Mesenchymal stem cell (in vitro differentiated cells and primary cell): ENCODE measurements at regions not wholly inside any gene's neighbourhood (a gene's known extent, or its start where the extent isn't known, plus 50 kb on each side); places are given as distances from the start of the nearest gene placed in this dataset.

Source experiments
- DNase-seq: peaks from one replicate; pipeline ENCODE4 v3.0.0-alpha.2; 2013
- H2AFZ ChIP-seq: one replicate; pipeline ENCODE4 v1.6.1; 2013; ENCODE audit warnings: low read depth, mild to moderate bottlenecking, control low read depth, inconsistent platforms, low read length, moderate library complexity
- H2AK5ac ChIP-seq: 2 replicates; pipeline ENCODE4 v1.6.1; 2013; ENCODE audit warnings: low read length, moderate library complexity, mild to moderate bottlenecking, inconsistent platforms; ENCODE audit not compliant: severe bottlenecking
- H2BK120ac ChIP-seq: one replicate; pipeline ENCODE4 v1.6.1; 2013; ENCODE audit warnings: low read depth, mild to moderate bottlenecking, inconsistent platforms, low read length, moderate library complexity
- H2BK12ac ChIP-seq, 2 experiments: one replicate each; pipeline ENCODE4 v1.6.1; 2013; ENCODE audit warnings: inconsistent platforms in 2 of 2, low read length in 2 of 2, mild to moderate bottlenecking in 2 of 2, moderate library complexity in 2 of 2, control low read depth in 1 of 2
- H2BK15ac ChIP-seq: one replicate; pipeline ENCODE4 v1.6.1; 2013; ENCODE audit warnings: mild to moderate bottlenecking, low read depth, inconsistent platforms; ENCODE audit not compliant: poor library complexity, severe bottlenecking
- H2BK5ac ChIP-seq: 2 replicates; pipeline ENCODE4 v1.6.1; 2013; ENCODE audit warnings: low read depth, mild to moderate bottlenecking, low read length, control low read depth, inconsistent platforms; ENCODE audit not compliant: poor library complexity, severe bottlenecking
- H3K14ac ChIP-seq, 2 experiments: one replicate each; pipeline ENCODE4 v1.6.1; 2013; ENCODE audit warnings: inconsistent platforms in 2 of 2, low read length in 2 of 2, control low read depth in 1 of 2, mild to moderate bottlenecking in 1 of 2, moderate library complexity in 1 of 2
- H3K18ac ChIP-seq, 2 experiments: one replicate each; pipeline ENCODE4 v1.6.1; 2013; ENCODE audit warnings: inconsistent platforms in 2 of 2, low read length in 2 of 2, control low read depth in 1 of 2, low read depth in 1 of 2, mild to moderate bottlenecking in 1 of 2
- H3K23ac ChIP-seq, 2 experiments: one replicate each; pipeline ENCODE4 v1.6.1; 2013; ENCODE audit warnings: inconsistent platforms in 2 of 2, low read length in 2 of 2, mild to moderate bottlenecking in 2 of 2, moderate library complexity in 2 of 2, control low read depth in 1 of 2
- H3K27ac ChIP-seq: 2 replicates; pipeline ENCODE4 v1.5.1; 2013; ENCODE audit warnings: mild to moderate bottlenecking, moderate library complexity, low read length, control low read depth, inconsistent platforms; ENCODE audit not compliant: poor library complexity, severe bottlenecking
- H3K27me3 ChIP-seq, 2 experiments: 2 replicates each; pipeline versions ENCODE4 v1.6.1 to v1.7.0; 2013; ENCODE audit warnings: low read length in 2 of 2, mild to moderate bottlenecking in 2 of 2, moderate library complexity in 2 of 2, control low read depth in 1 of 2, inconsistent platforms in 1 of 2; ENCODE audit not compliant: control insufficient read depth in 1 of 2, insufficient read depth in 1 of 2
- H3K36me3 ChIP-seq, 2 experiments: 2 replicates each; pipeline versions ENCODE4 v1.6.1 to v1.7.0; 2013; ENCODE audit warnings: low read length in 2 of 2, control low read depth in 1 of 2, inconsistent platforms in 1 of 2, low read depth in 1 of 2, mild to moderate bottlenecking in 1 of 2; ENCODE audit not compliant: insufficient read depth in 2 of 2, control insufficient read depth in 1 of 2
- H3K4ac ChIP-seq, 2 experiments: one replicate each; pipeline ENCODE4 v1.6.1; 2013; ENCODE audit warnings: inconsistent platforms in 2 of 2, low read length in 2 of 2, mild to moderate bottlenecking in 2 of 2, moderate library complexity in 2 of 2, control low read depth in 1 of 2, low read depth in 1 of 2
- H3K4me1 ChIP-seq: 2 replicates; pipeline ENCODE4 v1.6.1; 2013; ENCODE audit warnings: low read depth, low read length, control low read depth; ENCODE audit not compliant: control insufficient read depth, insufficient read depth
- H3K4me2 ChIP-seq: 2 replicates; pipeline ENCODE4 v1.6.1; 2013; ENCODE audit warnings: low read length, mild to moderate bottlenecking, inconsistent platforms; ENCODE audit not compliant: poor library complexity, severe bottlenecking
- H3K4me3 ChIP-seq, 2 experiments: 2 replicates each; pipeline versions ENCODE4 v1.5.1 to v1.7.0; 2013; ENCODE audit warnings: low read length in 2 of 2, mild to moderate bottlenecking in 2 of 2, control low read depth in 1 of 2, low read depth in 1 of 2; ENCODE audit not compliant: insufficient read depth in 1 of 2
- H3K79me1 ChIP-seq: replicated peaks from 2 replicates; pipeline ENCODE4 v1.6.1; 2013; ENCODE audit warnings: mild to moderate bottlenecking, control low read depth, low read length, inconsistent platforms; ENCODE audit not compliant: poor library complexity, severe bottlenecking
- H3K9ac ChIP-seq: 2 replicates; pipeline ENCODE4 v1.7.0; 2013; ENCODE audit warnings: mild to moderate bottlenecking, low read length, moderate library complexity
- H3K9me3 ChIP-seq: 2 replicates; pipeline ENCODE4 v1.7.0; 2013; ENCODE audit warnings: mild to moderate bottlenecking, low read length; ENCODE audit not compliant: control insufficient read depth
- H4K8ac ChIP-seq: one replicate; pipeline ENCODE4 v1.6.1; 2013; ENCODE audit warnings: inconsistent platforms, mild to moderate bottlenecking, low read length, moderate library complexity
- H4K91ac ChIP-seq: one replicate; pipeline ENCODE4 v1.6.1; 2013; ENCODE audit warnings: mild to moderate bottlenecking, low read length, inconsistent platforms
- WGBS: methylation state at CpG from one replicate; pipeline ENCODE4 v1.1.7; 2013; ENCODE audit warnings: mixed read lengths; 5-methylcytosine and 5-hydroxymethylcytosine counted together

GRCh38 chr2:53476834-53477233 is 290.8 kb upstream of the CHAC2 start:
- Histone ChIP-seq H3K18ac (no peak overlapping the region), H2BK5ac (no peak overlapping the region), H4K91ac (no peak overlapping the region), H2AFZ (no peak overlapping the region), H3K4me2 (no peak overlapping the region), H3K27ac (no peak overlapping the region), H3K4me1 (no peaks in the 10 kb centered on the region), H3K36me3 (no peaks in the 10 kb centered on the region), H2BK120ac (no peak overlapping the region), H4K8ac (no peak overlapping the region), H2AK5ac (no peak overlapping the region), H3K79me1 (no peaks in the 10 kb centered on the region), H3K14ac (no peak overlapping the region), H3K27me3 (no peaks in the 10 kb centered on the region), H2BK15ac (no peak overlapping the region), H3K4ac (no peak overlapping the region), H3K9ac (no peak overlapping the region), H2BK12ac (no peak overlapping the region), H3K4me3 (no peak overlapping the region), H3K23ac (no peak overlapping the region), H3K9me3 (no peaks in the 10 kb centered on the region)
- DNase-seq: no peak
- WGBS: 98% methylated on average over 6 of the region's 6 CpGs

GRCh38 chr2:53475766-53476165 is 291.8 kb upstream of the CHAC2 start:
- Histone ChIP-seq H4K8ac (no peak overlapping the region), H3K79me1 (no peaks in the 10 kb centered on the region)
- 61% methylated on average over 2 of the region's 2 CpGs for WGBS

GRCh38 chr2:53475321-53475720 is 292.3 kb upstream of the CHAC2 start:
- peak; percentile 29 for DNase-seq

More at GRCh38 chr2:53475766-53476165, 291.8 kb upstream of the CHAC2 start:
- Histone ChIP-seq H3K27ac (peak overlapping the region; percentile 61), H2AK5ac (no peak overlapping the region), H2BK15ac (no peak overlapping the region), H3K4ac (no peak overlapping the region), H3K27me3 (no peaks in the 10 kb centered on the region), H3K4me1 (no peaks in the 10 kb centered on the region), H3K18ac (no peak overlapping the region), H3K9me3 (no peaks in the 10 kb centered on the region), H3K4me3 (no peak overlapping the region), H3K4me2 (no peak overlapping the region), H3K9ac (no peak overlapping the region), H4K91ac (no peak overlapping the region), H2AFZ (no peak overlapping the region), H2BK12ac (no peak overlapping the region), H2BK5ac (no peak overlapping the region), H3K36me3 (no peaks in the 10 kb centered on the region), H3K14ac (no peak overlapping the region), H3K23ac (no peak overlapping the region), H2BK120ac (no peak overlapping the region)
- DNase-seq: no peak

GRCh38 chr2:53474914-53475313 is 292.7 kb upstream of the CHAC2 start:
- 43% methylated on average over 2 of the region's 2 CpGs for WGBS
- Histone ChIP-seq H3K79me1 (no peaks in the 10 kb centered on the region), H3K18ac (no peak overlapping the region), H2BK120ac (no peak overlapping the region), H3K9ac (no peak overlapping the region), H3K9me3 (no peaks in the 10 kb centered on the region), H2BK12ac (no peak overlapping the region), H4K8ac (no peak overlapping the region), H2BK15ac (no peak overlapping the region), H2AFZ (no peak overlapping the region), H3K4me3 (no peak overlapping the region), H3K23ac (no peak overlapping the region), H3K4me1 (no peaks in the 10 kb centered on the region), H4K91ac (no peak overlapping the region), H3K4me2 (no peak overlapping the region), H3K36me3 (no peaks in the 10 kb centered on the region), H3K27ac (peak overlapping the region; percentile 30), H3K4ac (no peak overlapping the region), H2BK5ac (no peak overlapping the region), H3K27me3 (no peaks in the 10 kb centered on the region), H2AK5ac (no peak overlapping the region), H3K14ac (no peak overlapping the region)
- no peak for DNase-seq

More at GRCh38 chr2:53475321-53475720, 292.3 kb upstream of the CHAC2 start:
- Histone ChIP-seq H3K4me3 (no peak overlapping the region), H3K4me2 (no peak overlapping the region), H3K79me1 (no peaks in the 10 kb centered on the region), H3K36me3 (no peaks in the 10 kb centered on the region), H3K23ac (no peak overlapping the region), H2BK120ac (no peak overlapping the region), H3K18ac (no peak overlapping the region), H2AK5ac (no peak overlapping the region), H2BK5ac (no peak overlapping the region), H3K27me3 (no peaks in the 10 kb centered on the region), H3K14ac (no peak overlapping the region), H3K9me3 (no peaks in the 10 kb centered on the region), H4K91ac (no peak overlapping the region), H2BK15ac (no peak overlapping the region), H4K8ac (no peak overlapping the region), H3K27ac (peak overlapping the region; percentile 61), H2AFZ (no peak overlapping the region), H3K4me1 (no peaks in the 10 kb centered on the region), H3K4ac (no peak overlapping the region), H2BK12ac (no peak overlapping the region), H3K9ac (no peak overlapping the region)
- WGBS: 54% methylated on average over 1 of the region's 2 CpGs
